Astrocyte (in vitro differentiated cells and primary cell): ENCODE measurements at regions not wholly inside any gene's neighbourhood (a gene's known extent, or its start where the extent isn't known, plus 50 kb on each side); places are given as distances from the start of the nearest gene placed in this dataset.

Experiments used
- DNase-seq: peaks from one replicate; pipeline ENCODE4 v3.0.0-alpha.2; 2010; ENCODE audit warnings: low read depth
- FAIRE-seq: peaks from 2 replicates; lab custom pipeline; 2011; peaks lifted over from hg19 to GRCh38; lab: Jason Lieb, UNC
- H2AFZ ChIP-seq: 2 replicates; pipeline ENCODE4 v1.6.0; 2012; ENCODE audit warnings: low read depth, low read length, inconsistent platforms
- H3K27ac ChIP-seq: 2 replicates; pipeline ENCODE4 v1.5.1; 2011; ENCODE audit warnings: low read depth, low read length, inconsistent platforms
- H3K27me3 ChIP-seq: 2 replicates; pipeline ENCODE4 v1.6.0; 2011; ENCODE audit warnings: low read length, inconsistent platforms; ENCODE audit not compliant: insufficient read depth
- H3K36me3 ChIP-seq: 2 replicates; pipeline ENCODE4 v1.5.1; 2011; ENCODE audit warnings: low read length, inconsistent platforms; ENCODE audit not compliant: insufficient read depth
- H3K4me1 ChIP-seq: 2 replicates; pipeline ENCODE4 v1.5.1; 2011; ENCODE audit warnings: low read length, inconsistent platforms; ENCODE audit not compliant: insufficient read depth
- H3K4me2 ChIP-seq: 2 replicates; pipeline ENCODE4 v1.6.0; 2012; ENCODE audit warnings: low read length, inconsistent platforms
- H3K4me3 ChIP-seq: 2 replicates; pipeline ENCODE4 v1.5.1; 2011; ENCODE audit warnings: low read depth, mild to moderate bottlenecking, low read length, inconsistent platforms; ENCODE audit not compliant: insufficient read depth
- H3K79me2 ChIP-seq: 2 replicates; pipeline ENCODE4 v1.6.0; 2012; ENCODE audit warnings: mild to moderate bottlenecking, low read length, inconsistent platforms; ENCODE audit not compliant: insufficient read depth
- H3K9ac ChIP-seq: 2 replicates; pipeline ENCODE4 v1.6.0; 2012; ENCODE audit warnings: mild to moderate bottlenecking, low read length, inconsistent platforms
- H3K9me3 ChIP-seq: 2 replicates; pipeline ENCODE4 v1.5.1; 2012; ENCODE audit warnings: low read depth, mild to moderate bottlenecking, low read length, inconsistent platforms; ENCODE audit not compliant: insufficient read depth
- H4K20me1 ChIP-seq: 2 replicates; pipeline ENCODE4 v1.6.0; 2012; ENCODE audit warnings: low read length, inconsistent platforms; ENCODE audit not compliant: insufficient read depth
- H3K27ac Mint-ChIP-seq: one replicate; pipeline ENCODE4 v1.8.0; 2021; ENCODE audit warnings: mild to moderate bottlenecking, mixed read lengths; ENCODE audit not compliant: unreplicated experiment
- H3K27me3 Mint-ChIP-seq: one replicate; pipeline ENCODE4 v1.8.0; 2021; ENCODE audit warnings: low read depth, mixed read lengths; ENCODE audit not compliant: unreplicated experiment
- H3K36me3 Mint-ChIP-seq: one replicate; pipeline ENCODE4 v1.8.0; 2021; ENCODE audit warnings: low read depth, mixed read lengths; ENCODE audit not compliant: unreplicated experiment
- H3K4me1 Mint-ChIP-seq: one replicate; pipeline ENCODE4 v1.8.0; 2021; ENCODE audit warnings: low read depth, mixed read lengths; ENCODE audit not compliant: unreplicated experiment
- H3K4me3 Mint-ChIP-seq: one replicate; pipeline ENCODE4 v1.8.0; 2021; ENCODE audit warnings: mild to moderate bottlenecking, moderate library complexity, mixed read lengths; ENCODE audit not compliant: unreplicated experiment
- H3K9me3 Mint-ChIP-seq: one replicate; pipeline ENCODE4 v1.8.0; 2021; ENCODE audit warnings: mild to moderate bottlenecking, mixed read lengths; ENCODE audit not compliant: unreplicated experiment
- EZH2 ChIP-seq: IDR thresholded peaks from 2 replicates; pipeline ENCODE4 v1.6.1; 2012; ENCODE audit warnings: mild to moderate bottlenecking, low read length, inconsistent platforms; ENCODE audit not compliant: insufficient read depth
- TF ChIP-seq, protein P1 (sequence below): IDR thresholded peaks from 2 replicates; pipeline ENCODE4 v1.5.1; 2011; ENCODE audit warnings: low read depth, mild to moderate bottlenecking, inconsistent platforms, low read length, moderate library complexity; ENCODE audit not compliant: insufficient read depth

GRCh38 chr10:117936141-117936540 is 110.6 kb downstream of the RAB11FIP2 start:
- DNase-seq = no peak
- no peaks in the 10 kb centered on the region for H3K4me1 ChIP-seq
- H3K9ac ChIP-seq = no peak overlapping the region
- H3K9me3 Mint-ChIP-seq = no peaks in the 10 kb centered on the region
- no peak for FAIRE-seq
- H3K27ac Mint-ChIP-seq = no peak overlapping the region
- no peaks in the 10 kb centered on the region for H3K9me3 ChIP-seq
- H3K4me3 Mint-ChIP-seq = no peak overlapping the region
- H3K36me3 Mint-ChIP-seq = peaks cover 1% of the 10 kb centered on the region
- H3K27me3 ChIP-seq = no peaks in the 10 kb centered on the region
- H3K79me2 ChIP-seq = no peaks in the 10 kb centered on the region
- no peak overlapping the region for H3K4me3 ChIP-seq
- TF ChIP-seq, protein P1, sequence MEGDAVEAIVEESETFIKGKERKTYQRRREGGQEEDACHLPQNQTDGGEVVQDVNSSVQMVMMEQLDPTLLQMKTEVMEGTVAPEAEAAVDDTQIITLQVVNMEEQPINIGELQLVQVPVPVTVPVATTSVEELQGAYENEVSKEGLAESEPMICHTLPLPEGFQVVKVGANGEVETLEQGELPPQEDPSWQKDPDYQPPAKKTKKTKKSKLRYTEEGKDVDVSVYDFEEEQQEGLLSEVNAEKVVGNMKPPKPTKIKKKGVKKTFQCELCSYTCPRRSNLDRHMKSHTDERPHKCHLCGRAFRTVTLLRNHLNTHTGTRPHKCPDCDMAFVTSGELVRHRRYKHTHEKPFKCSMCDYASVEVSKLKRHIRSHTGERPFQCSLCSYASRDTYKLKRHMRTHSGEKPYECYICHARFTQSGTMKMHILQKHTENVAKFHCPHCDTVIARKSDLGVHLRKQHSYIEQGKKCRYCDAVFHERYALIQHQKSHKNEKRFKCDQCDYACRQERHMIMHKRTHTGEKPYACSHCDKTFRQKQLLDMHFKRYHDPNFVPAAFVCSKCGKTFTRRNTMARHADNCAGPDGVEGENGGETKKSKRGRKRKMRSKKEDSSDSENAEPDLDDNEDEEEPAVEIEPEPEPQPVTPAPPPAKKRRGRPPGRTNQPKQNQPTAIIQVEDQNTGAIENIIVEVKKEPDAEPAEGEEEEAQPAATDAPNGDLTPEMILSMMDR = no peak
- TF ChIP-seq EZH2 = no peak
- no peaks in the 10 kb centered on the region for H4K20me1 ChIP-seq
- peaks cover 17% of the 10 kb centered on the region for H3K27me3 Mint-ChIP-seq
- no peak overlapping the region for H2AFZ ChIP-seq
- H3K4me2 ChIP-seq = no peak overlapping the region
- H3K36me3 ChIP-seq = no peaks in the 10 kb centered on the region
- H3K27ac ChIP-seq = no peak overlapping the region
- no peaks in the 10 kb centered on the region for H3K4me1 Mint-ChIP-seq

DNA sequence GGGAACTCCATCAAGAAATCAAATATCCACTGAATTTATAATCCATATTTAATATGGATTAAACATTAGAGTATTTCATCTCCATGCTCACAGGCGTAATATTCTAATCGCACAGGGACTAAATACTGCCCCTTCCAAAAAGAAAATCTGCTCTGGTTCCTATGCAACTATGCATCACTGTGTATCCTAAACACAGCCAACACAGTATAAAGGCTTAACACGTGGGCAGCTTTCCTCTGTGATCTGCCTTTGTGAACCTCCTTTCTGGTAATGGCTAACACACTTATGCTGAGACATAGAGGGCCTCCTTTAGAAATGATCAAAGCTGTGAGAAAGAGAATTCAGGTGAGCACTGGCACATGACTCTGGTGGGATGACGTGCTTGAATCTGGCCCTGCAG is 110.2 kb downstream of the RAB11FIP2 start:
- no peak overlapping the region for H3K4me2 ChIP-seq
- TF ChIP-seq, protein P1 = no peak
- no peak for TF ChIP-seq EZH2
- no peaks in the 10 kb centered on the region for H3K9me3 ChIP-seq
- Mint-ChIP-seq H3K27me3 (peaks cover 17% of the 10 kb centered on the region), H3K4me1 (no peaks in the 10 kb centered on the region), H3K36me3 (peaks cover 1% of the 10 kb centered on the region), H3K27ac (no peak overlapping the region), H3K9me3 (no peaks in the 10 kb centered on the region), H3K4me3 (no peak overlapping the region)
- no peaks in the 10 kb centered on the region for H3K79me2 ChIP-seq
- H3K27ac ChIP-seq = no peak overlapping the region
- H4K20me1 ChIP-seq = no peaks in the 10 kb centered on the region
- H3K9ac ChIP-seq = no peak overlapping the region
- no peaks in the 10 kb centered on the region for H3K27me3 ChIP-seq
- no peak overlapping the region for H3K4me3 ChIP-seq
- H3K36me3 ChIP-seq = no peaks in the 10 kb centered on the region
- DNase-seq = no peak
- H3K4me1 ChIP-seq = no peaks in the 10 kb centered on the region
- FAIRE-seq = no peak
- H2AFZ ChIP-seq = no peak overlapping the region

GRCh38 chr10:117936976-117937375 is 109.8 kb downstream of the RAB11FIP2 start:
- no peaks in the 10 kb centered on the region for H3K79me2 ChIP-seq
- no peak overlapping the region for H2AFZ ChIP-seq
- H3K27me3 ChIP-seq = no peaks in the 10 kb centered on the region
- H3K4me1 Mint-ChIP-seq = no peaks in the 10 kb centered on the region
- no peak overlapping the region for H3K9ac ChIP-seq
- H3K36me3 Mint-ChIP-seq = peaks cover 1% of the 10 kb centered on the region
- H3K27ac Mint-ChIP-seq = no peak overlapping the region
- H3K9me3 ChIP-seq = no peaks in the 10 kb centered on the region
- peaks cover 18% of the 10 kb centered on the region for H3K27me3 Mint-ChIP-seq
- no peak overlapping the region for H3K4me3 ChIP-seq
- no peak overlapping the region for H3K4me2 ChIP-seq
- H3K4me3 Mint-ChIP-seq = no peak overlapping the region
- no peaks in the 10 kb centered on the region for H4K20me1 ChIP-seq
- FAIRE-seq (no peak), DNase-seq (no peak)
- no peak for TF ChIP-seq EZH2
- TF ChIP-seq, protein P1 = no peak
- no peaks in the 10 kb centered on the region for H3K4me1 ChIP-seq
- no peak overlapping the region for H3K27ac ChIP-seq
- H3K36me3 ChIP-seq = no peaks in the 10 kb centered on the region
- no peaks in the 10 kb centered on the region for H3K9me3 Mint-ChIP-seq
